ENCODE measurements at regions not wholly inside any gene's neighbourhood (a gene's known extent, or its start where the extent isn't known, plus 50 kb on each side); places are given as distances from the start of the nearest gene placed in this dataset.

DNA sequence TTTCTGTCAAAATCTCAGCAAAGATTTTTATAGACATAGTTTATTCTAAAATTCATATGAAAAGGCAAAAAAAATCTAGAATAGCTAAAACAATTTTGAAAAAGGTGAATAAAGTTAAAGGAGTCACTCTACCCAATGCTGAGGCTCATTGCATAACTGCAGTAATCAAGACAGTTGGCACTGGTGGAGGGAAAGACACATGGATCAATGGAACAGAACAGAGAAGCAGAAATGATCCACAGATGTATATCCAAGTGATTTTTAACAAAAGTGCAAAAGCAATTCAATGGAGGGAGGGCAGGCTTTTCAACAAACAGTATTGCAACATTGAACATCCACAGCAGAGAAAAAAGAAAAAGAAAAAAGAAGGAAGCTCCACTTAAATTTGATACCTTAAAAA, 162.8 kb downstream of the RBM43 start:
- Histone ChIP-seq H3K4me3 (no peak overlapping the region), H3K4me1 (no peaks in the 10 kb centered on the region), H3K9me3 (no peaks in the 10 kb centered on the region), H3K36me3 (ENCODE audit: insufficient read depth in 1 of 2, low read depth in 1 of 2) (no peaks in the 10 kb centered on the region), H3K27me3 (ENCODE audit: insufficient read depth in 3 of 3, low read length in 2 of 3) (no peaks in the 10 kb centered on the region), H3K27ac (no peak overlapping the region)
- intact Hi-C loops (cut with DNase I) = no loop called here
- DNase-seq = no peak
- TF ChIP-seq, protein P1, sequence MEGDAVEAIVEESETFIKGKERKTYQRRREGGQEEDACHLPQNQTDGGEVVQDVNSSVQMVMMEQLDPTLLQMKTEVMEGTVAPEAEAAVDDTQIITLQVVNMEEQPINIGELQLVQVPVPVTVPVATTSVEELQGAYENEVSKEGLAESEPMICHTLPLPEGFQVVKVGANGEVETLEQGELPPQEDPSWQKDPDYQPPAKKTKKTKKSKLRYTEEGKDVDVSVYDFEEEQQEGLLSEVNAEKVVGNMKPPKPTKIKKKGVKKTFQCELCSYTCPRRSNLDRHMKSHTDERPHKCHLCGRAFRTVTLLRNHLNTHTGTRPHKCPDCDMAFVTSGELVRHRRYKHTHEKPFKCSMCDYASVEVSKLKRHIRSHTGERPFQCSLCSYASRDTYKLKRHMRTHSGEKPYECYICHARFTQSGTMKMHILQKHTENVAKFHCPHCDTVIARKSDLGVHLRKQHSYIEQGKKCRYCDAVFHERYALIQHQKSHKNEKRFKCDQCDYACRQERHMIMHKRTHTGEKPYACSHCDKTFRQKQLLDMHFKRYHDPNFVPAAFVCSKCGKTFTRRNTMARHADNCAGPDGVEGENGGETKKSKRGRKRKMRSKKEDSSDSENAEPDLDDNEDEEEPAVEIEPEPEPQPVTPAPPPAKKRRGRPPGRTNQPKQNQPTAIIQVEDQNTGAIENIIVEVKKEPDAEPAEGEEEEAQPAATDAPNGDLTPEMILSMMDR (IDR thresholded peaks at IDR 0.05) = no peak
- no peak for ATAC-seq

DNA sequence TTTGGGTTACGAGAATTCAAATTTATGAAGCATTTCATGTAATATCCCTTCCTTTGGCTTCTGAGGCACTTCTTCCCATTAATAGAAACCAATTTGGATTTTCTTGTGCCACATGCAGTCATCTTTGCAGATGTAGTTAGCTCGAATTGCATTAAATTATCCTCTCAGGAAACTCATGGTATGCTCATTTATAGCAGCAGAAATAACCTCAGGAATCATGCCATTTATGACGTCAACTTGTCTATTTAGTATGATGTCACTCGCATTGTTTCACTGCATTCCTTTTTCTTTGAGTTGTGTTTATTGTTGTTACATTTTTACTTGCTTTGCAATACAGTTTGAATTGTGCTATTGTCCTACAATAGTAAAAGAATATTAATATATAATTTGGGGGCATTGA, 163.8 kb downstream of the RBM43 start:
- TF ChIP-seq, protein P1 (IDR thresholded peaks at IDR 0.05) = no peak
- ATAC-seq (no peak), DNase-seq (no peak)
- no peaks in the 10 kb centered on the region for H3K9me3 ChIP-seq
- H3K4me3 ChIP-seq = no peak overlapping the region
- 47 to 49% (median 48%) methylated on average over 4 of the region's 4 CpGs for WGBS, 3 donors
- no peaks in the 10 kb centered on the region for H3K27me3 ChIP-seq (ENCODE audit: insufficient read depth in 3 of 3, low read length in 2 of 3)
- H3K36me3 ChIP-seq (ENCODE audit: insufficient read depth in 1 of 2, low read depth in 1 of 2) = no peaks in the 10 kb centered on the region
- H3K27ac ChIP-seq = no peak overlapping the region
- H3K4me1 ChIP-seq = no peaks in the 10 kb centered on the region
- intact Hi-C loops (cut with DNase I) = no loop called here

DNA sequence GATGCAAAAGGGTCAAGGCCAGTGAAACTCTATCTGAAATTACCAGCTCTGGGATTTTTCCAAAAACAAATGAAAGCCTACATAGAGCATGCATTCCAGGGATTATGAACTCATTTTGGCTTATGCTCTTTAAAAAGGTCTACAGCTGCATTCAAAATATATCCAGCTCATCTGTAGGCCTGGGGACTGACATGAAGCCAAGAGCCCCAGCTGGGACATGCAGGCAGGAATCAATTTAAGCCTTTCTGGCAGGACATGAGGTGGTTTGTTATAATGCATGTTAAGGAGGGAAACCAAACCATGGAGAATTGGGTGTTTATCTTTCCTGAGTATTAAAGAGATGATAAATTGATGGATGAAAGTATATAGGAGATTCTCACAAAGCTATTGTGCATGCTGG, 164.5 kb downstream of the RBM43 start:
- intact Hi-C loops (cut with DNase I) = no loop called here
- Histone ChIP-seq H3K27ac (no peak overlapping the region), H3K4me1 (no peaks in the 10 kb centered on the region), H3K4me3 (no peak overlapping the region), H3K9me3 (no peaks in the 10 kb centered on the region), H3K27me3 (ENCODE audit: insufficient read depth in 3 of 3, low read length in 2 of 3) (no peaks in the 10 kb centered on the region), H3K36me3 (ENCODE audit: insufficient read depth in 1 of 2, low read depth in 1 of 2) (no peaks in the 10 kb centered on the region)
- no peak for DNase-seq
- no peak for ATAC-seq
- TF ChIP-seq, protein P1 (IDR thresholded peaks at IDR 0.05) = no peak

GRCh38 chr2:151096235-151096634, 165.4 kb downstream of the RBM43 start:
- no peak overlapping the region for H3K27ac ChIP-seq
- DNase-seq (no peak), ATAC-seq (no peak)
- TF ChIP-seq, protein P1 (IDR thresholded peaks at IDR 0.05) = no peak
- H3K9me3 ChIP-seq = no peaks in the 10 kb centered on the region
- H3K4me1 ChIP-seq = no peaks in the 10 kb centered on the region
- H3K27me3 ChIP-seq (ENCODE audit: insufficient read depth in 3 of 3, low read length in 2 of 3) = no peaks in the 10 kb centered on the region
- no peak overlapping the region for H3K4me3 ChIP-seq
- H3K36me3 ChIP-seq (ENCODE audit: insufficient read depth in 1 of 2, low read depth in 1 of 2) = no peaks in the 10 kb centered on the region
- 80 to 91% (median 90%) methylated on average over 3 of the region's 3 CpGs for WGBS, 3 donors
- intact Hi-C loops (cut with DNase I) = no loop called here

DNA sequence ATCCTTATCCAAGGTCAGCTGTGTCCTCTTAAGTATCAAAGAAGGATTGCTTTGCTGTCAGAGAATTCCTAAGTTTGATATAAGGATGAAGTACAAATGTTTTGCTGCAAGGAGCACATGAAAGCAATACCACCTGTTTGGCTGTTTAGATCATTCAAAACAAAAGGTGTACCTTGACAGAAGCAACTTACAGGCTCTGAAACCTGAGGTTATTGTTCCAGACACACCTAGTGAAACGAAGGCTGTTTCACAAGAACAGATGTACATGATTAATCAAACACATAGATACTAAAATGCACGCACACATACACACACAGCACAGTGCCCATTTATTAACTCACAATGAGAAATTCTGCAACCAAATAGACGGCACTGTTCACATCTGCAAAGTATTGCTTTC, 166.2 kb downstream of the RBM43 start:
- Histone ChIP-seq H3K4me1 (no peaks in the 10 kb centered on the region), H3K36me3 (ENCODE audit: insufficient read depth in 1 of 2, low read depth in 1 of 2) (no peaks in the 10 kb centered on the region), H3K27me3 (ENCODE audit: insufficient read depth in 3 of 3, low read length in 2 of 3) (no peaks in the 10 kb centered on the region), H3K4me3 (no peak overlapping the region), H3K27ac (no peak overlapping the region), H3K9me3 (no peaks in the 10 kb centered on the region)
- intact Hi-C loops (cut with DNase I) = no loop called here
- 74 to 92% (median 90%) methylated on average over 3 of the region's 3 CpGs for WGBS, 3 donors
- TF ChIP-seq, protein P1 (IDR thresholded peaks at IDR 0.05) = no peak
- DNase-seq (no peak), ATAC-seq (no peak)
